ENCODE measurements at regions not wholly inside any gene's neighbourhood (a gene's known extent, or its start where the extent isn't known, plus 50 kb on each side); places are given as distances from the start of the nearest gene placed in this dataset.

- Histone ChIP-seq H3K9me3 (ENCODE audit: control insufficient read depth, low read length) (no peaks in the 10 kb centered on the region), H3K36me3 (ENCODE audit: control insufficient read depth, insufficient read depth, low read length, severe bottlenecking) (no peaks in the 10 kb centered on the region), H3K4me3 (ENCODE audit: low read length) (no peak overlapping the region), H3K27me3 (replicated peaks; ENCODE audit: control insufficient read depth, insufficient read depth, low read length) (no peaks in the 10 kb centered on the region), H3K9ac (ENCODE audit: low read length) (no peak overlapping the region), H3K4me1 (ENCODE audit: control insufficient read depth, insufficient read depth, low read length) (peaks cover 10% of the 10 kb centered on the region)
- peak; percentile 58 for DNase-seq (ENCODE audit: low read depth)
Observed at GRCh38 chr15:25501828-25502446, 63.1 kb upstream of the UBE3A start.

- DNase-seq (ENCODE audit: low read depth), result no peak
- Histone ChIP-seq H3K4me1 (ENCODE audit: control insufficient read depth, insufficient read depth, low read length) (peaks cover under 1% of the 10 kb centered on the region), H3K27me3 (replicated peaks; ENCODE audit: control insufficient read depth, insufficient read depth, low read length) (no peaks in the 10 kb centered on the region), H3K4me3 (ENCODE audit: low read length) (no peak overlapping the region), H3K9ac (ENCODE audit: low read length) (no peak overlapping the region), H3K9me3 (ENCODE audit: control insufficient read depth, low read length) (peaks cover 6% of the 10 kb centered on the region), H3K36me3 (ENCODE audit: control insufficient read depth, insufficient read depth, low read length, severe bottlenecking) (no peaks in the 10 kb centered on the region)
Observed at GRCh38 chr15:25498835-25499234, 60.0 kb upstream of the UBE3A start.

GRCh38 chr15:25497934-25498333 lies 59.1 kb upstream of the UBE3A start:
- no peaks in the 10 kb centered on the region for H3K27me3 ChIP-seq (replicated peaks; ENCODE audit: control insufficient read depth, insufficient read depth, low read length)
- no peak overlapping the region for H3K9ac ChIP-seq (ENCODE audit: low read length)
- no peaks in the 10 kb centered on the region for H3K4me1 ChIP-seq (ENCODE audit: control insufficient read depth, insufficient read depth, low read length)
- no peak overlapping the region for H3K4me3 ChIP-seq (ENCODE audit: low read length)
- peaks cover 12% of the 10 kb centered on the region for H3K9me3 ChIP-seq (ENCODE audit: control insufficient read depth, low read length)
- no peaks in the 10 kb centered on the region for H3K36me3 ChIP-seq (ENCODE audit: control insufficient read depth, insufficient read depth, low read length, severe bottlenecking)
- DNase-seq (ENCODE audit: low read depth), result no peak

- Histone ChIP-seq H3K4me1 (ENCODE audit: control insufficient read depth, insufficient read depth, low read length) (no peaks in the 10 kb centered on the region), H3K27me3 (replicated peaks; ENCODE audit: control insufficient read depth, insufficient read depth, low read length) (no peaks in the 10 kb centered on the region), H3K9ac (ENCODE audit: low read length) (no peak overlapping the region), H3K9me3 (ENCODE audit: control insufficient read depth, low read length) (peaks cover 23% of the 10 kb centered on the region), H3K4me3 (ENCODE audit: low read length) (no peak overlapping the region), H3K36me3 (ENCODE audit: control insufficient read depth, insufficient read depth, low read length, severe bottlenecking) (no peaks in the 10 kb centered on the region)
- no peak for DNase-seq (ENCODE audit: low read depth)
Observed at GRCh38 chr15:25493823-25494526, 55.2 kb upstream of the UBE3A start.

GRCh38 chr15:25492315-25492714 lies 53.5 kb upstream of the UBE3A start:
- H3K36me3 ChIP-seq (ENCODE audit: control insufficient read depth, insufficient read depth, low read length, severe bottlenecking), result no peaks in the 10 kb centered on the region
- DNase-seq (ENCODE audit: low read depth), result no peak
- peaks cover 23% of the 10 kb centered on the region for H3K9me3 ChIP-seq (ENCODE audit: control insufficient read depth, low read length)
- no peaks in the 10 kb centered on the region for H3K27me3 ChIP-seq (replicated peaks; ENCODE audit: control insufficient read depth, insufficient read depth, low read length)
- H3K4me1 ChIP-seq (ENCODE audit: control insufficient read depth, insufficient read depth, low read length), result no peaks in the 10 kb centered on the region
- no peak overlapping the region for H3K9ac ChIP-seq (ENCODE audit: low read length)
- no peak overlapping the region for H3K4me3 ChIP-seq (ENCODE audit: low read length)

Measured in adipocyte (in vitro differentiated cells).